NCI-H1048 (cell line): ENCODE measurements at regions not wholly inside any gene's neighbourhood (a gene's known extent, or its start where the extent isn't known, plus 50 kb on each side); places are given as distances from the start of the nearest gene placed in this dataset.
"Not testable (repeated sequence)": the region's sequence is repeated elsewhere in the genome, so short reads cannot be mapped to it uniquely, and the experiment has no call there.

Experiments used
- DNase-seq: peaks from one replicate; lab custom pipeline; 2025; lab: John Stamatoyannopoulos, UW

DNA sequence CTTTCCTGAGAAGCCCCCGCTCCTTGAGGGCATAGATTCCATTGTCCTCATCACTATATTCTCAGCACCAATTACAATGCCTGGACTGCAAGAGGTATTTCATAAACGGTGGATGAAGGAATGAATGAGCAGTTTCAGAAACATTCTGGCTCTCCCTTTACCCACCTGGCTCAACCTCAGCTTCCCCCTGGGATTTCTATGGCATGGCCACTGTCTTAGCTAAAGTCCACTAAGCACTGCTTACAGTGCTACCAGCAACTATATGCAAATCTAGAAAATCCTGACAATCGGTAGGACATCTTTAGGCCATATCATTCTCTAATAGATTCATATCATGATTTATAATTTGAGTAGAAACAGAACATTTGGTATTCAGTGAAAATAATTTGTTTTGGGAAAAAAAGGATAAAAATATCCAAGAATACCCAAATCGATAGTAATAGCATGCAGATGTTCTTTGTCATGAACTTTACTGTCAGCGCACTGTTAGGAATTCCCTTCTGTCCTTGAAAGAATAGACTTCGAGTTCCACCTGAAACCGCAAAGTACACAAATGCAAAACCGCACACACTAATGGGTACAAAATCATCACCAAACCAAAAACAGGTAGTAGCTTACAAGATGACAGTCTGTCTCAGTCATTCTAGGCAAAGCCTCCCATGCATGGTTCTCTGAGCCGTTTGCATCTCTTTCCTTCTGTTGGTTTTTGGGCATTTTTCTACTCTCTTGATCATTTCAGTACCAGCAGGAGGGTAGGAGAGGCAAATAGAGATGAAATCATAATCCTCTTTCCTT is 303.6 kb upstream of the ID2 start:
- DNase-seq: no peak

- DNase-seq: no peak
Measured at GRCh38 chr2:8379128-8379527, 302.7 kb upstream of the ID2 start.

GRCh38 chr2:8379549-8379948 is 302.3 kb upstream of the ID2 start:
- DNase-seq: no peak

GRCh38 chr2:8380026-8380425 is 301.8 kb upstream of the ID2 start:
- no peak for DNase-seq

DNA sequence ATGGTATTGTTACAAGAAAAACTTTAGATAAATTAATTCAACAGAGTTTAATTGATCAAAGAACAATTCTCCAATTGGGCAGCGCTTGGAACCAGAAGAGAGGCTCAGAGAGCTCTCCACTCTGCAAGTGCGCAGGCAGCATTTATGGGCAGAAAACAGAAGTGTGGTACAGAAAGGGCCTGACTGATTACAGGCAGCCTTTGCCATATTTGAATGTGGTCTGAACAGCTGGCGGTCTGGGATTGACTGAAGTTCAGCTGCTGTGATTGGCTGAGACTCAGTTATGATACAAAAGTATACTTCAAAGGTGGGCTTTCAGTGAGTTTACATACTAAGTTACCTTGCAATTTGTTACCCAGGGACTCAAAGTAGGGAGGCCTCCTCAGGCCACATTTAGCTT is 301.3 kb upstream of the ID2 start:
- no peak for DNase-seq

- DNase-seq: no peak
Measured at GRCh38 chr2:8382485-8382884, 299.4 kb upstream of the ID2 start.

DNA sequence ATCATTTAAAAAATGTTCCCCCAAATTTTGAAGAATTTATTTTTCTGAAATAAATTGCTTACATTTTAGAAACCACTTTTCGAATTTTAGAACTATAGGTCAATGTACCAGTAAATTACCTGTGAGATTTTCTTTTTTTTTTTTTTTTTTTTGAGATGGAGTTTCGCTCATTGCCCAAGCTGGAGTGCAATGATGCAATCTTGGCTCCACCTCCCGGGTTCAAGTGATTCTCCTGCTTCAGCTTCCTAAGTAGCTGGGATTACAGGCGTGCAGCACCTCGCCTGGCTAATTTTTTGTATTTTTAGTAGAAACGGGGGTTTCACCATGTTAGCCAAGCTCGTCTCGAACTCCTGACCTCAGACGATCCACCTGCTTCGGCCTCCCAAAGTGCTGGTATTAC is 295.1 kb upstream of the ID2 start:
- DNase-seq: not testable (repeated sequence)

DNA sequence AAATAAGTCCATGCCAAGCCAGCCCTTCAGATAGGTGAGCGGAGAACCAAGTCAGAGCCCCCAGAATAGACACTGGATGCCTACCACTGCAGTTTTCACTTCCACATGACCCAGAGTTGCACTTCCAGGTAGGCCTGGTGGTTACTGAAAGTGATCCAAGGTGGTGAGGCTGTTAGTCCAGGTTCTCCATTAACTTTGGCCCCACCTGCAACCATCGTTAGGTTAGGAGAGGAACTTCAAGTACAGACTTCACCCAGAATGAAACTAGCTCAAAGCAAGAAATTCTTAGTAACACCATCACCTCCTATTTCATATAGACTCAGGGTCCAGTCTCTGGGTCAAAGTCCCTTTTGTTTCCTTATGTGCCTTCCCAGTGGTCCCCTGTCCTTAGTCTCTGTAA is 293.1 kb upstream of the ID2 start:
- no peak for DNase-seq

GRCh38 chr2:8389431-8390108 is 292.3 kb upstream of the ID2 start:
- no peak for DNase-seq

DNA sequence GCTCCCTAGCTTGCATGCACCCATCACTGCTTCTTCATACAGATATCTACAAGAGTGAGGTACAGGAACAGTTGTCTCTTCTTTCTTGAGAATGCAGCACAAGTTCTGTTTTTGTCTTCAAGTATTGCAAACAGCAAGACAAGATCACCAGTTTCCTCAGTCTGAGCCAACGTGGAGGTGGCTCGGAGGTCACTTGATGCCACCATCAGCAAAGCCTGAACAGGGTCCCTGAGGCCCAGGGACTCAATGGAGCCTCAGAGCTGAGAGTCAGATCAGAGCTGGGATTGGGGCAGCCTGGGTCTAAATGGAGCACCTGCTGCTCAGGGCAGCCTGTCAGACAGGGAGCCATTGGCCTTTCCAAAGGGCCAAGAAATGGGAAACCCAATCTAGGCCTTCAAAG is 290.7 kb upstream of the ID2 start:
- DNase-seq: no peak

GRCh38 chr2:8391584-8391983 is 290.3 kb upstream of the ID2 start:
- no peak for DNase-seq

DNA sequence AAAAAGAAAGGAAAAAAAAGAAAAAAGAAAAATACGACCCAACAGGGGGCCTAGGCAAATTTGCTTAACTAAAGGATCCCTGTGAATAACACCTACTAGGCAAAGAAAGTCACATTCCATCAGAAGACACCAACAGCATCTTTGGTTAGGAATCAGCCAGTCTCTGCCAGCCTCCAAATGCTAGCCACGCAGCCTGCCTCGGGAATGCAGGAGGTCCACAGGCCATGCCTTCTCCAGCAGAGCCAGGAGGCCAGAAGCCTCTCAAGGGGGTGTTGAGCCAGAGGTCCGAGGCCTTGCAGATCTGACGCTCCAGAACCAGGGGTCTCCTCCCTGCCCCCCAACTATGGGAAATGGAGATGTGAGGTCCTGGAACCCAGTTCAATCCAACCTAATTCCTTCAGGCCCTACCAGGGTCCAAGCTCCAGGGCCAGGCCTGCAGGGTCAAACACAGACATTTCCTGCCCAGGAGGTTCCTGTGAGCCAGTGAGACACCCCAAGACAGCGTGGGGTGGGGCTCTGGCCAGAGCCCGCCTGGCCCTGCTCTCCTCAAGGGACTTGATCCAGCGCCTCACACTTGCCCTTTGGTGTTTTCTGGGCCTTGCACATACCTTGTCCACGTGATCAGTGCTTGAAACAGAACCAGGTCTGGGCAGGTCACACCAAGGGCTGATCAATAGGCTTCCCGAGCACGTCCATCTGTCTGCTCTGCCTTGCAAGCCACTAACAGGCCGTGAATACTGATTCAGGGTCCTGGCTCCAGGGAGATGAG is 289.6 kb upstream of the ID2 start:
- no peak for DNase-seq

DNA sequence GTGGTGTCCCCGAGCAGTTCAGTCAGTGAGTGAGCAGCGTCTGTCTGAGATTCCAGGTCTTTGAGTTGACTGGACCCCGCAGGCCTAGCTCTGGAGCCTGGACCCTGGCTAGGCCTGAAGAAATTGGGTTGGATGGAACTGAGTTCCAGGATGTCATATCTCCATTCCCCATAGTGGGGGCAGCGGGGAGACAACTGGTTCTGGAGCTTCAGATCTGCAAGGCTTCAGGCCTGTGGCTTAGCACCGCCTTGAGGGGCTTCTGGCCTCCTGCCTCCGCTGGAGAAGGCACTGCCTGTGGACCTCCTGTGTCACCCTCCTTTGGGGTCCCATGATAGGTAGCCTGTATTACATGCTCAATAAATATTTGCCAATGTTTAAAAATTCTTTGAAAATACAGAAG is 288.4 kb upstream of the ID2 start:
- no peak for DNase-seq

- DNase-seq: no peak
Measured at GRCh38 chr2:8394131-8394530, 287.7 kb upstream of the ID2 start.

DNA sequence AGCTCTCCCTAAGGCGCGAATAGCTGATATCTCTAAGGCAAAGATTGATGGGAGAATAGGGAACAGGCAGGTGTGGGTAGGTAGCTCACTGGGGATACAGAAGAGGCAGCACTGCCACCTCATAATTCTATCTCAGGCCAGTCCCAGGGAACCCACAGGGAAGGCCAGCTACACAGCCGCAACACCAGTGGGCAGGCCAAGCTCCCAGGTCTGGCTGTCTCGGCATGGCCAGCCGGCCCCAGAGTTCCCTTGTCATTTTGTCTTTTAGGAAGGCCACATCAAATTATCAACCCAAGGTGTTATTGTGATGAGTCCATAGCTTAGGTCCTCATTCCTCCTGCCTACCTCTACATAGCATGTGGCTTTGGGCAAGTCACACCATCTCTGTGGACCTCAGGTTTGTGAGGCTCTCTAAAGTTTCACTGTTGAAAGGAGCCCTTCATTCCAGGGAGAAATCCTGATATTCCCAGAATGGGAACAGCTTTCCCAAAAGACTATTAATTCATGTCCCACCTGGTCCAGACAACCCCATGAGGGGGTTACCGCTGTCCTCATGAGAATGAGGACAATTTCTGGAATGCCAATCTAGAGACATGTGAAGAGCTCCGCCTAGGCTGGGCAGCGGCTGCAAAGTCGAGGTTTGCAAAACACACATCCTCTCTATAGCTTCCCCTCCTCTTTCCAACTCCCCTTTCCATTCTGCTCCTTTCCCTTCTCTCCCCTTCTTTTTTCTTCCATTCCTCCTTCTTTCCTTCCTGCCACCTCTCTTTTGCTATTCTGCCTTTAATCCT is 287.1 kb upstream of the ID2 start:
- DNase-seq: no peak

DNA sequence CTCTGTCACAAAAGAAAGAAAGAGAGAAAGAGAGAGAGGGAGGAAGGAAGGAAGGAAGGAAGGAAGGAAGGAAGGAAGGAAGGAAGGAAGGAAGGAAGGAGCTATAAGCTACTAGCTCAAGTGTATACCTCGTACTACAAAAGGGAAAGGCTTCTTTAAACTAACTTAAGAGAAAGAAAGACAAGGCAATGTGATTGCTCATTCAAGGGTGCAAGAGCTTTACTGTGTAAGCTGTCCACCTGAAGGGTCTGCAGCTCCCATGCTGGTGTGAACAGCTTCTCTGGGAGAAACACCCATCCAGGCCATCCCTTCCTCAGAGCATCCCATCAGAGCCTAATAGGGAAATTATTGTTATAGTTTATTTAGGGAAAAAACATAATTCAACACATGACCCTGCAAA is 286.1 kb upstream of the ID2 start:
- DNase-seq: no peak

DNA sequence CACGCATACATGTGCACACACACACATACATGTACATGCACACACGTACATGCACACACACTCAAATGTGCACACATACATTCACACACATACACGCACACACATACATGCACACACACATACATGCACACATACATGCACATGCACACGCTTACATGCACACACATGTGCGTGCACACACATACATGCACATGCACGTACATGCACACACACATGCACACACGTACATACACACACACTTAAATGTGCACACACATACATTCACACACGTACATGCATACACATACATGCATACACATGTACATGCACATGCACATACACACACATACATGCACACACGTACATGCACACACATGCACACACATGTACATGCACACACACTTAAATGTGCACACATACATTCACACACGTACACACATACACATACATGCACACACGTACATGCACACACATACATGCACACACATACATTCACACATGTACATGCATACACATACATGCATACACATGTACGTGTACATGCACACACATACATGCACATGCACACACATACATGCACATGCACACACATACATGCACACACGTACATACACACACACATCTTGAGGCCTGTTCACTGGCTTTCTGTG is 283.7 kb upstream of the ID2 start:
- DNase-seq: no peak

DNA sequence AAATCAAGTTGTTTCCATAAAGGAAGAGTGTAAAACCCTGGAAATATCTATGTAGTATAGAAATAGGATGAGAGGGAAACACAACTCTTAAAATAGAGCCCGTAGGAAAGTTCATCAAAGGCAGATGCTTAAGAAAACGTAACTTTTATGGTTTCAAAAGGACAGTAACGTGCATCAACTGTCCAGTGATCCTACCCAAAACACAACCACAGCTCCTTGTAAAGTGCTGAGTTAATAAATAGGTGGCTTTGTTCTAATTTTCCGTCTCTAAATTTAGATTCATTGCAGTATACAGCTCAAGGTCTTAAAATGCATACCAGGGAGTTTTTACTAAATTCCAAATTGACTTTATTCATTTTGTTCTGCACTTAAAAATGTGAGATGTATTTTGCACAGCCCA is 282.1 kb upstream of the ID2 start:
- no peak for DNase-seq

- no peak for DNase-seq
Measured at GRCh38 chr2:8400196-8400595, 281.7 kb upstream of the ID2 start.

GRCh38 chr2:8402222-8402621 is 279.6 kb upstream of the ID2 start:
- no peak for DNase-seq

GRCh38 chr2:8403876-8404275 is 278.0 kb upstream of the ID2 start:
- no peak for DNase-seq

GRCh38 chr2:8405334-8405733 is 276.5 kb upstream of the ID2 start:
- no peak for DNase-seq
